AG09309 (cell line): ENCODE measurements at regions not wholly inside any gene's neighbourhood (a gene's known extent, or its start where the extent isn't known, plus 50 kb on each side); places are given as distances from the start of the nearest gene placed in this dataset.

Source experiments
- DNase-seq: peaks from one replicate; pipeline ENCODE4 v3.0.0-alpha.2; 2010; ENCODE audit warnings: low read depth
- H3K4me3 ChIP-seq: 2 replicates; pipeline ENCODE4 v1.5.1; 2011; ENCODE audit warnings: mild to moderate bottlenecking, low read depth, low read length, moderate library complexity; ENCODE audit not compliant: control insufficient read depth
- TF ChIP-seq, protein P1 (sequence below): IDR thresholded peaks from 2 replicates; pipeline ENCODE4 v1.5.1; 2011; ENCODE audit warnings: mild to moderate bottlenecking, low read depth, low read length, inconsistent platforms; ENCODE audit not compliant: insufficient read depth, control insufficient read depth; ENCODE audit errors: missing control alignments

DNA sequence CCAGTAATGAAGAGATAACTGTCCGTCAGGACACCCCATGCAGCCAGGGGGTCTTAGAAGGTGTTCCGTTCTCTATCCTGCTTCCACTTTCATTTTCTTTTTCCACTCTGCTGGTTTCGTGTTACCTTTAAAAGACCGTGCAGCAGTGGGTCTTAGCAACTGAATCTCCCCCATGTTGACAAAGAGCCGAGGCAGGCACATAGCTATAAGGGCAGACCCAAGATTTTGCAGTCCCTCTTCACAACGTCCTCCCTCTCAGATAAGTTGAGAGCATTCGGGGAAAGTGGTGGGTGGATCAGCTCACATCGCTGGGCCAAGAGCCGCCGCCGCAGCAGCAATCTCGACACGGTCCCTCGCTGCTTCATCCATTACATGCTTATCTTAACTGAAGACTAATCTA, 355.5 kb downstream of the LMO4 start:
- no peak for DNase-seq
- peak overlapping the region; percentile 48 for H3K4me3 ChIP-seq
- TF ChIP-seq, protein P1, sequence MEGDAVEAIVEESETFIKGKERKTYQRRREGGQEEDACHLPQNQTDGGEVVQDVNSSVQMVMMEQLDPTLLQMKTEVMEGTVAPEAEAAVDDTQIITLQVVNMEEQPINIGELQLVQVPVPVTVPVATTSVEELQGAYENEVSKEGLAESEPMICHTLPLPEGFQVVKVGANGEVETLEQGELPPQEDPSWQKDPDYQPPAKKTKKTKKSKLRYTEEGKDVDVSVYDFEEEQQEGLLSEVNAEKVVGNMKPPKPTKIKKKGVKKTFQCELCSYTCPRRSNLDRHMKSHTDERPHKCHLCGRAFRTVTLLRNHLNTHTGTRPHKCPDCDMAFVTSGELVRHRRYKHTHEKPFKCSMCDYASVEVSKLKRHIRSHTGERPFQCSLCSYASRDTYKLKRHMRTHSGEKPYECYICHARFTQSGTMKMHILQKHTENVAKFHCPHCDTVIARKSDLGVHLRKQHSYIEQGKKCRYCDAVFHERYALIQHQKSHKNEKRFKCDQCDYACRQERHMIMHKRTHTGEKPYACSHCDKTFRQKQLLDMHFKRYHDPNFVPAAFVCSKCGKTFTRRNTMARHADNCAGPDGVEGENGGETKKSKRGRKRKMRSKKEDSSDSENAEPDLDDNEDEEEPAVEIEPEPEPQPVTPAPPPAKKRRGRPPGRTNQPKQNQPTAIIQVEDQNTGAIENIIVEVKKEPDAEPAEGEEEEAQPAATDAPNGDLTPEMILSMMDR, result no peak

GRCh38 chr1:87684713-87685205, 356.1 kb downstream of the LMO4 start:
- DNase-seq, result no peak
- H3K4me3 ChIP-seq, result peak overlapping the region; percentile 48
- TF ChIP-seq, protein P1, result no peak

DNA sequence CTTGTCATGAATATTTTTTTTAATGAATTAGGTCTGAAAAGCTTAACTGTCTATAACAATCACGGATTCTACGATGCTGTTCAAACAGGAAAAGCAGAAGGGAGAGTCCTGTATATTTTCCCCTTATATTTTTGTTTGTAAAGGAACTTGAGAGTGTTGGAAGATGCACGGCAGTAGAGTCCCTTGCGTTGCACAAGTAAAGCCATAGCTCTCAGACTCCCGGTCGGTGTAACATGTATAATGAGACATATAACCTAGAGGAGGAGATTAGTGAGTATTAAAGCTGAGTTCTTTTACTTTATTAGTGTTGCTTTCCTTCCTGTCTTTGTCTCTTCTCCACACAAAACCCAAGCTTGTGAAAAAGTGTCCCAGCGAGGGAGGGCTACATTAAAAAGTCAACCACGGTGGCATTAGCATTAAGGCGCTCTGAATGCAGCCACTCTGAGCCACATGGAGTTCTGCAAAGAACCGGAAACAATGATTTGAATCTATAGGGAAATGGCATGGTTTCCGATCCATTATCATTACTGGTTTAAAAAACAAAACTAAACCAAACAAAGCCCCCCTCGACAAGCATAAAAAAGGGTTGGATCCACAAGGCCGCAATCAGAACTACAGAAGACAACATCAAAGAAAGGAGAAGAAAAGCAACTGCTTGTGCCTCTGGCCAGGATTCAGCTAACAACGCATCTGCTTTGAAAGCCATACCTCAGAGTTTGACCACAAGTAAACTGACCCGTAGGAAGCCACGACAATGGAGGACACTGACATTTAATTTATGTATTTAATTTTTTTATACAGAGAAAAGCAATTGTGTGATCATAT, 356.8 kb downstream of the LMO4 start:
- no peak overlapping the region for H3K4me3 ChIP-seq
- no peak for DNase-seq
- TF ChIP-seq, protein P1, result no peak

DNA sequence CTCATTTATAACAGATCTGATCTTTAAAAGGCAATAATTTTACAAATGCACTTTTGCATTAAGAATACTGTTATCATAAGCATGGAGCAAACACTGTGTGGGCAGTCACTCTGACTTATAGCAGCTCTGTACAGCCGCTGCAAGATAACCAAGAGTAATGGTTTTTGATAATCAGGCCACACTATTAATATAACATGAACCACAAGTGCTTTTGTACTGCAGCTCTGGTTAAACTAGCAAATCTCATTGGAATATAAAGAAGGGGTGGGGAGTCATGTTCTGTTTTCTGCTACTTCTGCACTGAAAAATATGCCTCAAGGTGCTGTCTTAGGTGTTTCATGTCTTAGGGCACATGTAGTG, 357.4 kb downstream of the LMO4 start:
- DNase-seq, result no peak
- TF ChIP-seq, protein P1, result no peak
- no peak overlapping the region for H3K4me3 ChIP-seq

DNA sequence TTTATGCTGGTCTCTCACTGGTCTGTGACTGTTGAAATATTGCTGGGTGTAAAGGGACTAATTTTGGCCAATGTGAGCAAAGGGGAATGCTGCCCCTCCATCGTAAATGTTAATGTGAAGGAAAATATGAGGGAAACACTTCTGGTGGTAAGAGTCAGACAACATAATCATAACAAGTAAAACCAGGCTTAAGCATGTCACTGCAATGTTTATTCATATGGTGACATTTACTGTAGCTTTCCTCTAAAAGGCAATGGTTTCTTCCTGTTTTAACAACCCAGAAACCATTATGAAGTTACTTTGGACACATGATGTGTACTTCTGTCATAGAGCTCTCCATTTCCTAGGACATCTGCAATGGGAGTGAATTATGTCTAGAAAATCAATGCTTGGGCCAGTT, 358.0 kb downstream of the LMO4 start:
- no peak overlapping the region for H3K4me3 ChIP-seq
- DNase-seq, result no peak
- TF ChIP-seq, protein P1, result no peak

DNA sequence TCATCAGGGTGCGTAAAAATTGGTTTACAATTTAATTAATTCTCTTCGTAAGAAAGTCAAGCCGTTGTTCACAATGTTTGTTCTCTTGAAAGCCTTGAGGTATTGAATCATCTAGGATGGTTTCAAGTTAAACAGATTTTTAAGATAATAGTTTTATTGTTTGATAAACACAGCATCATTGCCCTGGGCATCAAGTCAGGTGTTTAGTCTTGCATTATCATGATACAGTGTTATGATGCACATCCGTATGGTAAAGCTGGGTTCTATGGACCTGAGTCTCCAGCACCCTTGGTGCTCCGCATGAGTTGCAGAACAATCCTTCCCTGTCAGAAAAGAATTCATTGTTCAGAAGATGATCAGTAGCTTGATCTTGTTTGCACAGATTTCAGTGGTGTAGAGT, 359.5 kb downstream of the LMO4 start:
- H3K4me3 ChIP-seq, result no peak overlapping the region
- no peak for DNase-seq
- TF ChIP-seq, protein P1, result no peak
